K562 (cell line): ENCODE measurements at regions not wholly inside any gene's neighbourhood (a gene's known extent, or its start where the extent isn't known, plus 50 kb on each side); places are given as distances from the start of the nearest gene placed in this dataset.

Source experiments
- ATAC-seq: fragments of 200-7000 bp; cut with Tn5 transposase; 3 replicates; pipeline ENCODE4 v1.9.1; 2020; ENCODE audit warnings: moderate library complexity
- BruUV-seq: library from RNA; stranded (reverse); fragments of 400-500 nt; replicated peaks from 2 replicates; lab custom pipeline; 2021; lab: Mats Ljungman, UMichigan
- CTCF ChIA-PET: fragments of 300-600 bp; formaldehyde crosslinking; extraction: SDS; loops from one replicate; lab custom pipeline; 2021; ENCODE audit warnings: low intra/inter-chr PET ratio; lab: Yijun Ruan, JAX
- POLR2A ChIA-PET: fragments of 300-600, 350-650 bp; sonication (Branson Sonifier 250); formaldehyde crosslinking; extraction: SDS; loops from one replicate; lab custom pipeline; 2021; ENCODE audit warnings: antibody characterized with exemption, inconsistent platforms; lab: Yijun Ruan, JAX
- DNase-seq, 4 experiments: peaks; one replicate each; pipeline versions ENCODE4 v3.0.0 to v3.0.0-alpha.2; 2011 to 2018; ENCODE audit warnings: low spot score in 3 of 4, mixed read lengths in 3 of 4; ENCODE audit errors: extremely low read depth in 1 of 4
- FAIRE-seq: peaks from 2 replicates; lab custom pipeline; 2011; peaks lifted over from hg19 to GRCh38; lab: Jason Lieb, UNC
- H2AFZ ChIP-seq: 2 replicates; pipeline ENCODE4 v1.6.0; 2011; ENCODE audit warnings: low read depth, low read length, control low read depth, inconsistent platforms
- H3K27ac ChIP-seq: fragments of 200-600 bp; 3 replicates; pipeline ENCODE4 v1.8.0; 2011; ENCODE audit warnings: low read depth, mild to moderate bottlenecking, control low read depth, inconsistent platforms, low read length, moderate library complexity, mixed read lengths; ENCODE audit errors: extremely low read depth
- H3K27me3 ChIP-seq, 2 experiments: fragments of 300-600 bp in 1 of 2; 2 replicates in 1 of 2; 3 replicates in 1 of 2; pipeline versions ENCODE4 v1.6.0 to v1.8.0; 2011; ENCODE audit warnings: inconsistent platforms in 2 of 2, low read length in 2 of 2, mild to moderate bottlenecking in 1 of 2, mixed read lengths in 1 of 2, moderate library complexity in 1 of 2; ENCODE audit not compliant: control insufficient read depth in 2 of 2, insufficient read depth in 2 of 2
- H3K36me3 ChIP-seq: fragments of 300-600 bp; 3 replicates; pipeline ENCODE4 v1.8.0; 2011; ENCODE audit warnings: mild to moderate bottlenecking, low read length, inconsistent platforms; ENCODE audit not compliant: control insufficient read depth, insufficient read depth
- H3K4me1 ChIP-seq, 2 experiments: fragments of 200-600 bp in 1 of 2; replicated peaks in 1 of 2; 2 replicates in 1 of 2; 3 replicates in 1 of 2; pipeline versions ENCODE4 v1.5.1 to v1.8.0; 2011; ENCODE audit warnings: inconsistent platforms in 2 of 2, low read length in 2 of 2, mild to moderate bottlenecking in 1 of 2, mixed read lengths in 1 of 2, moderate library complexity in 1 of 2; ENCODE audit not compliant: control insufficient read depth in 2 of 2, insufficient read depth in 2 of 2
- H3K4me2 ChIP-seq: 2 replicates; pipeline ENCODE4 v1.6.1; 2011; ENCODE audit warnings: low read length, control low read depth, inconsistent platforms, mixed read lengths; ENCODE audit not compliant: insufficient read depth
- H3K4me3 ChIP-seq: fragments of 200-600 bp; sonication (generic), shearing (Covaris generic); 2 replicates; pipeline ENCODE4 v1.5.1; 2016; ENCODE audit warnings: control low read depth, inconsistent platforms
- H3K79me2 ChIP-seq: fragments of 200-600 bp; 3 replicates; pipeline ENCODE4 v1.8.0; 2011; ENCODE audit warnings: low read length, inconsistent platforms; ENCODE audit not compliant: control insufficient read depth, insufficient read depth
- H3K9ac ChIP-seq, 2 experiments: 2 replicates each; pipeline versions ENCODE4 v1.6.0 to v1.6.1; 2011; ENCODE audit warnings: low read depth in 2 of 2, low read length in 2 of 2, control low read depth in 1 of 2, inconsistent platforms in 1 of 2, mild to moderate bottlenecking in 1 of 2, mixed read lengths in 1 of 2; ENCODE audit not compliant: insufficient read depth in 1 of 2
- H3K9me1 ChIP-seq: one replicate; pipeline ENCODE4 v1.6.0; 2011; ENCODE audit warnings: inconsistent platforms, mild to moderate bottlenecking, low read length, moderate library complexity; ENCODE audit not compliant: control insufficient read depth, insufficient read depth
- H3K9me3 ChIP-seq: replicated peaks from 2 replicates; pipeline ENCODE4 v1.5.1; 2011; ENCODE audit warnings: low read depth, low read length, inconsistent platforms; ENCODE audit not compliant: control insufficient read depth, insufficient read depth
- H4K20me1 ChIP-seq: replicated peaks from 2 replicates; pipeline ENCODE4 v1.6.1; 2011; ENCODE audit warnings: low read length, inconsistent platforms, mixed read lengths; ENCODE audit not compliant: control insufficient read depth, insufficient read depth
- CEBPG ChIP-seq, 3 experiments: fragments of 200-800 bp in 1 of 3; sonication (Bioruptor generic) in 1 of 3; sonication (generic) in 1 of 3; formaldehyde crosslinking in 1 of 3; IDR thresholded peaks in 2 of 3; conservative IDR thresholded peaks in 1 of 3; 2 replicates each; pipeline versions ENCODE4 v1.6.1 to v1.8.0; 2016 to 2022; ENCODE audit warnings: missing compliant biosample characterization in 2 of 3, missing genetic modification characterization in 2 of 3, mild to moderate bottlenecking in 1 of 3, missing genetic modification reagents in 1 of 3
- GTF2B ChIP-seq: IDR thresholded peaks from 2 replicates; pipeline ENCODE4 v1.6.1; 2011; ENCODE audit not compliant: insufficient read length; ENCODE audit errors: extremely low read depth
- KAT7 ChIP-seq: sonication (generic); formaldehyde crosslinking; IDR thresholded peaks from 2 replicates; pipeline ENCODE4 v1.8.0; 2022; ENCODE audit warnings: missing genetic modification reagents, mild to moderate bottlenecking, borderline replicate concordance
- NR2C2 ChIP-seq, 2 experiments: fragments of 200-800 bp in 1 of 2; sonication (Bioruptor generic) in 1 of 2; sonication (generic) in 1 of 2; formaldehyde crosslinking in 1 of 2; IDR thresholded peaks; 2 replicates each; pipeline versions ENCODE4 v1.6.1 to v1.8.0; 2016 to 2022; ENCODE audit warnings: mild to moderate bottlenecking in 1 of 2, missing compliant biosample characterization in 1 of 2, missing genetic modification characterization in 1 of 2, missing genetic modification reagents in 1 of 2
- POLR2B ChIP-seq: fragments of 450-650 bp; IDR thresholded peaks from 2 replicates; pipeline ENCODE4 v1.6.1; 2018; ENCODE audit warnings: low read depth; ENCODE audit not compliant: partially characterized antibody
- SAFB ChIP-seq: fragments of 200-400 bp; formaldehyde crosslinking; IDR thresholded peaks from 2 replicates; pipeline ENCODE4 v1.6.1; 2017; ENCODE audit warnings: low read depth, low read length, borderline replicate concordance
- STAG1 ChIP-seq: sonication (generic); formaldehyde crosslinking; IDR thresholded peaks from 2 replicates; pipeline ENCODE4 v1.5.0; 2020; ENCODE audit warnings: missing genetic modification reagents, borderline replicate concordance
- SUPT5H ChIP-seq: fragments of 450-650 bp; IDR thresholded peaks from 2 replicates; pipeline ENCODE4 v1.6.1; 2016
- TCF7L2 ChIP-seq: fragments of 150-350 bp; IDR thresholded peaks from 2 replicates; pipeline ENCODE4 v1.6.1; 2016; ENCODE audit warnings: low read depth, mild to moderate bottlenecking, low read length, moderate library complexity
- ZNF41 ChIP-seq: fragments of 250-450 bp; sonication (Bioruptor Pico); conservative IDR thresholded peaks from 2 replicates; pipeline ENCODE4 v1.4.0; 2020; ENCODE audit warnings: mild to moderate bottlenecking
- ZNF639 ChIP-seq, 2 experiments: fragments of 200-800 bp in 1 of 2; sonication (Bioruptor generic) in 1 of 2; sonication (generic) in 1 of 2; formaldehyde crosslinking in 1 of 2; IDR thresholded peaks in 1 of 2; conservative IDR thresholded peaks in 1 of 2; 2 replicates each; pipeline versions ENCODE4 v1.5.0 to v1.6.1; 2016 to 2020; ENCODE audit warnings: missing compliant biosample characterization in 1 of 2, missing genetic modification characterization in 1 of 2, missing genetic modification reagents in 1 of 2
- ZNF764 ChIP-seq: fragments of 250-450 bp; sonication (Bioruptor Pico); IDR thresholded peaks from 2 replicates; pipeline ENCODE4 v1.4.0; 2020; ENCODE audit warnings: low read depth, mild to moderate bottlenecking, moderate library complexity
- ZNF77 ChIP-seq: fragments of 250-450 bp; sonication (Bioruptor Pico); IDR thresholded peaks from 2 replicates; pipeline ENCODE4 v1.5.0; 2020
- ZNF778 ChIP-seq: fragments of 450-650 bp; formaldehyde crosslinking; IDR thresholded peaks from 2 replicates; pipeline ENCODE4 v1.4.0; 2020; ENCODE audit warnings: mild to moderate bottlenecking, moderate library complexity
- WGBS: fragments of 100-300 bp; shearing (Covaris generic); methylation state at CpG from one replicate; pipeline ENCODE4 v1.1.6; 2016; ENCODE audit warnings: low coverage, mixed read lengths; ENCODE audit not compliant: insufficient coverage; ENCODE audit errors: missing lambda C conversion rate; 5-methylcytosine and 5-hydroxymethylcytosine counted together
- in situ Hi-C: fragments of 300-500 bp; cut with MboI; formaldehyde crosslinking; loops from 4 replicates; pipeline ENCODE4 v1.15.0; 2018; ENCODE audit warnings: inconsistent platforms, mixed read lengths
- intact Hi-C: fragments of 100-400 bp; cut with micrococcal nuclease; formaldehyde crosslinking; loops from 2 replicates; pipeline ENCODE4 v1.14.2; 2022

GRCh38 chr7:106345421-106346166, 60.8 kb upstream of the NAMPT start:
- no peaks in the 10 kb centered on the region for H4K20me1 ChIP-seq
- ATAC-seq (peak; percentile 62), DNase-seq (peak in 1 of 4 experiments; percentile 39), FAIRE-seq (no peak)
- WGBS, result 17% methylated on average over 2 of the region's 2 CpGs
- in situ Hi-C loops, result no loop called here
- BruUV-seq, result no TSS peak
- no peaks in the 10 kb centered on the region for H3K36me3 ChIP-seq
- H3K79me2 ChIP-seq, result no peaks in the 10 kb centered on the region
- no peaks in the 10 kb centered on the region for H3K27me3 ChIP-seq
- peaks cover 0 to 26% of the 10 kb centered on the region in 2 experiments; a peak in 3 of 5 replicates for H3K4me1 ChIP-seq
- ChIA-PET CTCF (no interaction called here), POLR2A (interaction anchor here (0.6 to 1.6 kb wide), 3 partner anchors 13 to 341 kb away, joined by 3 to 4 read pairs (median 3); no protein-coding TSS in a partner anchor)
- no peaks in the 10 kb centered on the region for H3K9me1 ChIP-seq
- peak overlapping the region; percentile 64; the same call in 2 of the 3 replicates for H3K27ac ChIP-seq
- peaks cover 15% of the 10 kb centered on the region; the same call in 1 of the 2 replicates for H3K9me3 ChIP-seq
- H3K4me2 ChIP-seq, result no peak overlapping the region
- intact Hi-C loops, result loop anchor here (5.0 kb wide), 1 partner anchor 58 kb away; no protein-coding TSS in a partner anchor
- H2AFZ ChIP-seq, result no peak overlapping the region
- peak overlapping the region in 1 of 2 experiments; percentile 22; a peak in 1 of 4 replicates for H3K9ac ChIP-seq
- H3K4me3 ChIP-seq, result no peak overlapping the region
- TF ChIP-seq ZNF639 (CRISPR knock-in tag; conservative IDR thresholded peaks at IDR 0.05 in 1 of 2, IDR thresholded peaks at IDR 0.05 in 1 of 2), result no peak
- no peak for TF ChIP-seq STAG1 (CRISPR knock-in tag)
- 0 out of 2 replicates have a peak, but pooled peaks have one; percentile 3 for TF ChIP-seq ZNF41 (CRISPR knock-in tag)
- no peak for TF ChIP-seq KAT7 (CRISPR knock-in tag)
- peak; percentile 91 for TF ChIP-seq CEBPG (CRISPR knock-in tag; IDR thresholded peaks at IDR 0.05)
- TF ChIP-seq CEBPG (tag; conservative IDR thresholded peaks at IDR 0.05 in 1 of 2, IDR thresholded peaks at IDR 0.05 in 1 of 2), result peak; percentile 85 to 98
- TF ChIP-seq SUPT5H, result no peak
- TF ChIP-seq ZNF764 (CRISPR knock-in tag), result no peak
- no peak for TF ChIP-seq SAFB
- no peak for TF ChIP-seq NR2C2 (CRISPR knock-in tag; IDR thresholded peaks at IDR 0.05)
- 0 out of 2 replicates have a peak, but pooled peaks have one; percentile 10 for TF ChIP-seq NR2C2 (tag; IDR thresholded peaks at IDR 0.05)
- no peak for TF ChIP-seq ZNF778 (CRISPR knock-in tag)
- no peak for TF ChIP-seq ZNF77 (CRISPR knock-in tag)
- TF ChIP-seq TCF7L2, result no peak
- no peak for TF ChIP-seq POLR2B
- no peak for TF ChIP-seq GTF2B
